Superior temporal gyrus (tissue), 1 donor: ENCODE measurements at regions not wholly inside any gene's neighbourhood (a gene's known extent, or its start where the extent isn't known, plus 50 kb on each side); places are given as distances from the start of the nearest gene placed in this dataset.
"Not testable (repeated sequence)": the region's sequence is repeated elsewhere in the genome, so short reads cannot be mapped to it uniquely, and the experiment has no call there.

Experiments
- DNase-seq: peaks from one replicate; pipeline ENCODE4 v3.0.0-alpha.2; 2016; ENCODE audit errors: extremely low spot score

GRCh38 chr4:57424232-57424897 lies 314.2 kb upstream of the IGFBP7 start:
- DNase-seq = no peak

GRCh38 chr4:57418133-57418532 lies 307.9 kb upstream of the IGFBP7 start:
- no peak for DNase-seq

GRCh38 chr4:57412259-57413054 lies 302.3 kb upstream of the IGFBP7 start:
- DNase-seq = no peak

- peak; percentile 85 for DNase-seq
Observed at GRCh38 chr4:57410331-57411052, 300.3 kb upstream of the IGFBP7 start.

- no peak for DNase-seq
Observed at GRCh38 chr4:57405359-57405758, 295.2 kb upstream of the IGFBP7 start.

- DNase-seq = no peak
Observed at GRCh38 chr4:57404483-57404882, 294.3 kb upstream of the IGFBP7 start.

DNA sequence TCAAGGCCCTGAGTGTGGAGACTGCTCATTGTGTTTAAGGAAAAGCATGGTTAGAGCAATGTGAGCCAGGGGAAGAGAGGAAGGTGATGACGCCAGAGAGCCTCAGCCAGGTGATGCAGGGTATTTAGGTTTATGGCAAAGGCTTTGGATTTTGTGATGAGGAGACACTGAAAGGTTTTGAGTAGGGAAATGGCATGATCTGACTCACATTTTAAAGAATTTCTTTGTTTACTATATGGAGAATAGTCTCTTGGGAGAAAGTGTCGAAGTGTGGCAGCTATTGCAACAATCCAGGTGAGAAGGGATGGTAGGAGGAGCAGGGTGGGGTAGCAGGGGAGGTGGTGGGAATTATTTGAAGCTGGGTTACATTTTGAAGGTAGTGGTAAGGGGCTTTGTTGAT lies 293.4 kb upstream of the IGFBP7 start:
- DNase-seq = no peak

DNA sequence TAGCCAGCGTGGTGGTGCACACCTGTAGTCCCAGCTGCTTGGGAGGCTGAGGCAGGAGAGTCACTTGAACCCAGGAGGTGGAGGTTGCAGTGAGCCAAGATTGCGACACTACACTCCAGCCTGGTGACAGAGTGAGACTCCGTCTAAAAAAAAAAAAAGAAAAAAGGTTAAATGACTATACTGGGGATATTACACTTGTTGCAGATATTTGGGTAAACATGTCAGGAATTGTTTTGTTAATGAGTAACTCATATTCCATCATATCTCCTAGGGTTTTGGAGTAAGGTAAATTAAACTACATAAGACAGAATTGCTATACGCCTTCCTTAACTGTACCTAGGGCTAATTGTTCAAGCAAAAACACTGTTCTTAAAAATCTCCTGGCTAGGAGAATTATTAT lies 291.4 kb upstream of the IGFBP7 start:
- no peak for DNase-seq

GRCh38 chr4:57378766-57379165 lies 268.6 kb upstream of the IGFBP7 start:
- DNase-seq = no peak

GRCh38 chr4:57374866-57375595 lies 264.8 kb upstream of the IGFBP7 start:
- DNase-seq = no peak

GRCh38 chr4:57373991-57374390 lies 263.8 kb upstream of the IGFBP7 start:
- DNase-seq = no peak

DNA sequence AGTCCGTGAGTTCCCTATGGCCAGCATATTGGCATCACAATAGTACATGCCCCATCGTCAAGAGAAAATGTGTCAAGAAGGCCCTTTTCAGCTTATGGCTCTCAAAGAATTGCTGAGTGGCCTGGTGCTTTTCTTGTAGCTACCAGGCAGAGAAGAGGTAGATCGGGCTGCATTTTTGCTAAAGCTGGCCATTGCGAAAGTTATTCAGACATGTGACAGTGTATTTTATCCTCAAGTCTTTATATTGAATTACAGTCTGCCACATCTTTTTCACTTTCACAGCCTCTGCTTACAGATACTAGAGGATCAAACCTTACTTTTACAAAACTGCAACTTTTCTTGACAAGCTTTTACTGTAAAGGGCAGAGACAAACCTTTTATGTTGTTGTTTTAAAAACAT lies 261.5 kb upstream of the IGFBP7 start:
- DNase-seq = no peak

DNA sequence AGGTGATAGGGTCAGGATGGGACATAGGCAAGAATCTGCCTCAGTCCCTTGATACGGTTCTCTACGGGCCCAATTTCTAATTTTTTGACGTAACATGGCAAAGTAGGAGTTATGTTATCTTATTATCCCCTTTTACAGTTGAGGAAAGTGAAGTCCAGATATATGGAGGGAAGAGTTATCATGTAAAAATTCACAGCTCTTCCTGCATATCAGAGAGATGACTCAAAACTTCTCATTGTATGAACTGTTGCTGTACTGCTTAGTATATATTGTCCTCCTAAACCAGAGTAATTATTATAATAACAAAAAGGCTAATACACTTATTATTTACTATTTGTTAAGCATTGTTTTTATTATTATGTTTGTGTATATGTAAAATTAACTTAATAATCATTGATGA lies 260.5 kb upstream of the IGFBP7 start:
- no peak for DNase-seq

- no peak for DNase-seq
Observed at GRCh38 chr4:57369446-57369845, 259.3 kb upstream of the IGFBP7 start.

GRCh38 chr4:57364255-57364654 lies 254.1 kb upstream of the IGFBP7 start:
- DNase-seq = no peak

- DNase-seq = no peak
Observed at GRCh38 chr4:57363346-57363745, 253.2 kb upstream of the IGFBP7 start.

GRCh38 chr4:57360681-57361080 lies 250.5 kb upstream of the IGFBP7 start:
- no peak for DNase-seq

DNA sequence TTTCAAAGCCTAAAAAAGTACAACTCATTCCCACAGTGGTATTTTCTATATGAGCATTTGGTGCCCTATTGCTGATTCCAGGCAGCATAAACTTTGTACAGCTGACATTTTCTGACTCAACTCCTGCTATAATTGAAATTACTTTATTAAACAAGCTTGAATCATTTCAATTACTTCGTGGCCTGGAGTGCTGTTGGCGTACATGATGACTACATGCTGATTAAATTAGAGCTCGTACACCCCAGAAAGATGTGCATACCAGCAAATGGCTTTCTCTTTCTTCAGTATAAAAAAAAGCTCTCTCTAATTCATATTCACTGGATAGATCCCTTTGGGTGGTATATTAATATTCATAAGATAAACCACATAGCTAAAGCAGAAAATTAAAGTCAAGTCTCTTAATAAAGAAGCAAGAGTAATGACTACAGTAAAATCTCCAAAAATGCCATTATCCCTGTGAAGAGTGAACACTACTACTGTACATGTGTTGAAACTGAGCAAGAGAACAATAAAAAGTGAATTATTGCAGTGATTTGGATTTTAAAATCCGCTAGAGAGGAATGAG lies 245.0 kb upstream of the IGFBP7 start:
- DNase-seq = no peak

- no peak for DNase-seq
Observed at GRCh38 chr4:57351731-57352130, 241.5 kb upstream of the IGFBP7 start.

DNA sequence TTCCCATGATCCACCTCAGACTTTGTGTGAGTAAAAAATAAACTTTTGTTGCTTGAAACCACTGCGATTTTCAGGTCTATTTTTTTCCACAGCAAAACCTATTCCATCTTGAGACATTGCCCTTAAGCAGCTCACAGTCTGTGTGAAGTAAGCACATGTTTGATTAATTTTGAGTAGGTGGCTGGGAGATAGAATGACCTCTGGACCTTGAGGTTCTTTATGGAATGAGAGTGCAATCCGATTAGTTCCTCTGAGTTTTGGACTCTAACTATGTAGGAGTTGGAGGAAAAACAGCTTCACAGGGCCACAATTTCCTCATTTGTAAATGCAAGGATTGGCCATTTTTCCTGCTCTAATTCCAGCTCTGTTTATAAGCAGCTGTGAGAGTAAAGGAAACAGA lies 234.1 kb upstream of the IGFBP7 start:
- no peak for DNase-seq

DNA sequence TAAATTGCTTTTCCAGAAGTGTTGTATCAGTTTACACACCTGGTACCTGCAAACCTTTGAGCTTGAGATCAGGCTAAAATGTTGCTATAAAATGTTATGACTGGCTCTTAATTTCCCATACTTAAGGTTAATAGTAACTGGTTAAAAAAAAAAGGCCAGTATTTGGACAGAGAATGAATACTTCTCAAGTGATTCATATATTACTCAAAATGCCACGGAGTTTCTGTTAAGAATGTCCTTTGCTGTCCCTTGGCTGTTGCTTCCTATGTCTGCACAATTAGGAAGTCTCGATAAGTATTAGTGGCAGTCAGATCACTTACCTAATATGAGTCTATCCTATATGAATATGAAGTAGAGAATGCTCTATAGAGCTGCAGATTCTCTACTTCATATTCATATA lies 232.2 kb upstream of the IGFBP7 start:
- DNase-seq = no peak

DNA sequence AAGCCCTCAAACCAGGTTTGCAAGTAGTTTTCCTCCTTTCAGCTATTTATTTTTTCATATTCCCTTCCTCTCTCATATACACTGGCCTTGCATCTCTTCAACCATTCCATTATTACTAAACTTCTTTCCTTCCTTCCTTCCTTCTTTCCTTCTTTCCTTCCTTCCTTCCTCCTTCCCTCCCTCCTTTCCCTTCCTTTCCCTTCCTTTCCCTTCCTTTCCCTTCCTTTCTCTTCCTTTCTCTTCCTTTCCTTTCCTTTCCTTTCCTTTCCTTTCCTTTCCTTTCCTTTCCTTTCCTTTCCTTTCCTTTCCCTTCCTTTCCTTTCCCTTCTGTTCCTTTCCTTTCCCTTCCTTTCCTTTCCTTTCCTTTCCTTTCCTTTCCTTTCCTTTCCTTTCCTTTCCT lies 228.7 kb upstream of the IGFBP7 start:
- DNase-seq = not testable (repeated sequence)
